ENCODE measurements at regions not wholly inside any gene's neighbourhood (a gene's known extent, or its start where the extent isn't known, plus 50 kb on each side); places are given as distances from the start of the nearest gene placed in this dataset.

- TF ChIP-seq POLR2AphosphoS5 (IDR thresholded peaks at IDR 0.05) (no peak), POLR2A (IDR thresholded peaks at IDR 0.05) (no peak), CTCF (IDR thresholded peaks at IDR 0.05) (no peak)
- no peak for DNase-seq (ENCODE audit: low spot score in 2 of 2)
- Histone ChIP-seq H3K27ac (no peak overlapping the region), H3K36me3 (no peaks in the 10 kb centered on the region), H3K27me3 (no peaks in the 10 kb centered on the region), H3K9me3 (peaks cover 0 to 7% of the 10 kb centered on the region in 2 donors), H3K4me3 (no peak overlapping the region), H3K4me1 (no peaks in the 10 kb centered on the region)
- intact Hi-C loops (cut with DNase I; ENCODE audit: low total_unique reads), result no loop called here
These were observed 466.4 kb upstream of the SGO1 start for GRCh38 chr3:20652231-20652986.

- H3K4me3 ChIP-seq, result no peak overlapping the region
- intact Hi-C loops (cut with DNase I; ENCODE audit: low total_unique reads), result no loop called here
- no peak for DNase-seq (ENCODE audit: low spot score in 2 of 2)
- no peak overlapping the region for H3K27ac ChIP-seq
- TF ChIP-seq POLR2AphosphoS5 (IDR thresholded peaks at IDR 0.05) (no peak), POLR2A (IDR thresholded peaks at IDR 0.05) (no peak), CTCF (IDR thresholded peaks at IDR 0.05) (no peak)
- H3K27me3 ChIP-seq, result no peaks in the 10 kb centered on the region
- H3K4me1 ChIP-seq, result no peaks in the 10 kb centered on the region
- no peaks in the 10 kb centered on the region for H3K9me3 ChIP-seq
- no peaks in the 10 kb centered on the region for H3K36me3 ChIP-seq
These were observed 462.9 kb upstream of the SGO1 start for GRCh38 chr3:20648921-20649381.

GRCh38 chr3:20648294-20648693 lies 462.3 kb upstream of the SGO1 start:
- intact Hi-C loops (cut with DNase I; ENCODE audit: low total_unique reads), result no loop called here
- Histone ChIP-seq H3K27ac (no peak overlapping the region), H3K4me3 (no peak overlapping the region), H3K9me3 (no peaks in the 10 kb centered on the region), H3K4me1 (no peaks in the 10 kb centered on the region), H3K36me3 (no peaks in the 10 kb centered on the region), H3K27me3 (no peaks in the 10 kb centered on the region)
- DNase-seq (ENCODE audit: low spot score in 2 of 2), result no peak
- TF ChIP-seq POLR2AphosphoS5 (IDR thresholded peaks at IDR 0.05), result no peak
- no peak for TF ChIP-seq POLR2A (IDR thresholded peaks at IDR 0.05)
- TF ChIP-seq CTCF (IDR thresholded peaks at IDR 0.05), result no peak

- Histone ChIP-seq H3K4me1 (no peaks in the 10 kb centered on the region), H3K9me3 (no peaks in the 10 kb centered on the region), H3K36me3 (no peaks in the 10 kb centered on the region), H3K27me3 (no peaks in the 10 kb centered on the region), H3K27ac (no peak overlapping the region), H3K4me3 (no peak overlapping the region)
- DNase-seq (ENCODE audit: low spot score in 2 of 2), result no peak
- TF ChIP-seq CTCF (IDR thresholded peaks at IDR 0.05), result no peak
- TF ChIP-seq POLR2A (IDR thresholded peaks at IDR 0.05), result no peak
- no peak for TF ChIP-seq POLR2AphosphoS5 (IDR thresholded peaks at IDR 0.05)
- intact Hi-C loops (cut with DNase I; ENCODE audit: low total_unique reads), result no loop called here
These were observed 460.4 kb upstream of the SGO1 start for GRCh38 chr3:20646425-20646824.

GRCh38 chr3:20645340-20645739 lies 459.3 kb upstream of the SGO1 start:
- no peak overlapping the region for H3K27ac ChIP-seq
- TF ChIP-seq POLR2AphosphoS5 (IDR thresholded peaks at IDR 0.05) (no peak), POLR2A (IDR thresholded peaks at IDR 0.05) (no peak), CTCF (IDR thresholded peaks at IDR 0.05) (no peak)
- intact Hi-C loops (cut with DNase I; ENCODE audit: low total_unique reads), result no loop called here
- H3K36me3 ChIP-seq, result no peaks in the 10 kb centered on the region
- DNase-seq (ENCODE audit: low spot score in 2 of 2), result no peak
- no peak overlapping the region for H3K4me3 ChIP-seq
- H3K9me3 ChIP-seq, result no peaks in the 10 kb centered on the region
- no peaks in the 10 kb centered on the region for H3K27me3 ChIP-seq
- H3K4me1 ChIP-seq, result no peaks in the 10 kb centered on the region
